ENCODE measurements at regions not wholly inside any gene's neighbourhood (a gene's known extent, or its start where the extent isn't known, plus 50 kb on each side); places are given as distances from the start of the nearest gene placed in this dataset.

- intact Hi-C loops (cut with DNase I) = no loop called here
- Histone ChIP-seq H3K4me1 (no peaks in the 10 kb centered on the region), H3K4me3 (no peak overlapping the region), H3K36me3 (no peaks in the 10 kb centered on the region), H3K9me3 (no peaks in the 10 kb centered on the region), H3K27me3 (ENCODE audit: low read depth) (no peaks in the 10 kb centered on the region), H3K27ac (no peak overlapping the region)
- DNase-seq (no peak), ATAC-seq (no peak)
- TF ChIP-seq, protein P1, sequence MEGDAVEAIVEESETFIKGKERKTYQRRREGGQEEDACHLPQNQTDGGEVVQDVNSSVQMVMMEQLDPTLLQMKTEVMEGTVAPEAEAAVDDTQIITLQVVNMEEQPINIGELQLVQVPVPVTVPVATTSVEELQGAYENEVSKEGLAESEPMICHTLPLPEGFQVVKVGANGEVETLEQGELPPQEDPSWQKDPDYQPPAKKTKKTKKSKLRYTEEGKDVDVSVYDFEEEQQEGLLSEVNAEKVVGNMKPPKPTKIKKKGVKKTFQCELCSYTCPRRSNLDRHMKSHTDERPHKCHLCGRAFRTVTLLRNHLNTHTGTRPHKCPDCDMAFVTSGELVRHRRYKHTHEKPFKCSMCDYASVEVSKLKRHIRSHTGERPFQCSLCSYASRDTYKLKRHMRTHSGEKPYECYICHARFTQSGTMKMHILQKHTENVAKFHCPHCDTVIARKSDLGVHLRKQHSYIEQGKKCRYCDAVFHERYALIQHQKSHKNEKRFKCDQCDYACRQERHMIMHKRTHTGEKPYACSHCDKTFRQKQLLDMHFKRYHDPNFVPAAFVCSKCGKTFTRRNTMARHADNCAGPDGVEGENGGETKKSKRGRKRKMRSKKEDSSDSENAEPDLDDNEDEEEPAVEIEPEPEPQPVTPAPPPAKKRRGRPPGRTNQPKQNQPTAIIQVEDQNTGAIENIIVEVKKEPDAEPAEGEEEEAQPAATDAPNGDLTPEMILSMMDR (IDR thresholded peaks at IDR 0.05) = no peak
Observed at GRCh38 chr3:160069986-160070385, 81.4 kb downstream of the IL12A start.

DNA sequence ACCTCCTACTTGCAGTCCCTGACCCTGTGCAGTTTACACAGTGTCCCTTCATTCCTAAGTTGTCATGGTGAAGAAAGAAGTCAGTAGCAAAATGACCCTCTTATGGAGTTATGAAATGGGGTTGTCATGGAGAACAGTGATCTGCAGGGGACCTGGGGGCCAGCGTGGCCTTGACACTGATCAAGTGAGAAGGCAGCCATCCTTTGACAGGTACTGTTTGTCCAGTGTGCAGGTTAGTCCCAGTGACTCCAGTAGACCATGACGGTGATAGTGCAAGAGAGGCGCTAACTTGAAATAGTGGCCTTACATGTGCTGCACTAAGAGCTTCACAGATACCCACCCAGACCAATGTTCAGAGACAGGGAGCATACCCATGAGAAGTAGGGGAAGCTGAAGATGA is 87.9 kb downstream of the IL12A start:
- Histone ChIP-seq H3K27me3 (ENCODE audit: low read depth) (no peaks in the 10 kb centered on the region), H3K4me1 (no peaks in the 10 kb centered on the region), H3K4me3 (no peak overlapping the region), H3K36me3 (no peaks in the 10 kb centered on the region), H3K9me3 (no peaks in the 10 kb centered on the region), H3K27ac (no peak overlapping the region)
- ATAC-seq (no peak), DNase-seq (no peak)
- TF ChIP-seq, protein P1 (IDR thresholded peaks at IDR 0.05) = no peak
- intact Hi-C loops (cut with DNase I) = no loop called here

DNA sequence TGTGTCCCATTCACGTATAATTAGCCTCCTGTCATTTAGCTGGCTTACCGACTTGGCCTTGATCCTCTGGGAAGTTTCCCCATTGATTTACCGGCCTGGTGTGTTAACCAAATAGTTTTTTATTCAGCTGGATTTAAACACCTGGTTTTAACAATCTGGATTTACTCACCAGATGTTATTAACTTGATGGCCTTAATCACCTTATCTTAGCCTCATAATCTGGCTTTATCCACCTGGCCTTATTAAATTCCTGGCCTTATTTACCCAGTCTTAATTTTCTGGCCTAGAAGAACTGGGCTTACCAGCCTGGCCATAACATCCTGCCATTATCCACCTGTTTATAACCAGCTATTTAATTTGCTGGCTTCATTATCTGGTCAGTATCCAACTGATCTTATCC is 89.9 kb downstream of the IL12A start:
- TF ChIP-seq, protein P1 (IDR thresholded peaks at IDR 0.05) = no peak
- Histone ChIP-seq H3K9me3 (no peaks in the 10 kb centered on the region), H3K27me3 (ENCODE audit: low read depth) (no peaks in the 10 kb centered on the region), H3K4me1 (no peaks in the 10 kb centered on the region), H3K27ac (no peak overlapping the region), H3K4me3 (no peak overlapping the region), H3K36me3 (no peaks in the 10 kb centered on the region)
- intact Hi-C loops (cut with DNase I) = no loop called here
- ATAC-seq = no peak
- DNase-seq = no peak

DNA sequence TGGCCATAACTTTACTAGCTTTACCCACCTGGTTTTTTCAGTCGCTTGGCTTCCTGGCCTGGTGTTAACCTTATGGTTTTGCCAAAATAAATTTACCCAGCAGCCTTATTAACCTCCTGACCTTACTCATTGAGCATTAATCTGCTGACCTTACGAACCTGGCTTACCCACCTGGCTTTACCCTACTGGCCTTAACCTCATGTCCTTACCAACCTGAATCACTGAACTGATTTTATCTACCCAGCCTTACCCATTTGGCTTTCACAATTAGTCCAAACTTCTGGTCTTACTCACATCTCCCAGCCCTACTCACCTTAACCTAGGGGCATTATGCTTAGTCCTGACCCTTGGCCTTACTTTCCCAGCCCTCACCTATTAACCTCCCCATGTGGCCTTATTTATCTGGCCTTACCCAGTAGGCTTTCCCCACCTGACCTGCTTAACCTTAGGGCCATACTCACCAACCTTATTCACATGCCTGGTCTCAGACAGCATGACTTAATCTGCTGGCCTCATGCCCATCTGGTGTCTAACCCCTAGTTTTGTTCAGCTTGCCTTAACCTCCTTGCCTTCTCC is 93.4 kb downstream of the IL12A start:
- TF ChIP-seq, protein P1 (IDR thresholded peaks at IDR 0.05) = no peak
- intact Hi-C loops (cut with DNase I) = no loop called here
- Histone ChIP-seq H3K4me3 (no peak overlapping the region), H3K4me1 (no peaks in the 10 kb centered on the region), H3K27me3 (ENCODE audit: low read depth) (no peaks in the 10 kb centered on the region), H3K9me3 (no peaks in the 10 kb centered on the region), H3K36me3 (no peaks in the 10 kb centered on the region), H3K27ac (no peak overlapping the region)
- ATAC-seq (no peak), DNase-seq (no peak)

GRCh38 chr3:160084998-160085397 is 96.4 kb downstream of the IL12A start:
- no peak overlapping the region for H3K27ac ChIP-seq
- ATAC-seq = no peak
- no peaks in the 10 kb centered on the region for H3K4me1 ChIP-seq
- intact Hi-C loops (cut with DNase I) = no loop called here
- H3K9me3 ChIP-seq = no peaks in the 10 kb centered on the region
- H3K4me3 ChIP-seq = no peak overlapping the region
- no peaks in the 10 kb centered on the region for H3K36me3 ChIP-seq
- no peaks in the 10 kb centered on the region for H3K27me3 ChIP-seq (ENCODE audit: low read depth)
- DNase-seq = no peak
- TF ChIP-seq, protein P1 (IDR thresholded peaks at IDR 0.05) = no peak

Data from lower lobe of right lung (tissue), 2 donors.